RKO (cell line): ENCODE measurements at regions not wholly inside any gene's neighbourhood (a gene's known extent, or its start where the extent isn't known, plus 50 kb on each side); places are given as distances from the start of the nearest gene placed in this dataset.
"Not testable (repeated sequence)": the region's sequence is repeated elsewhere in the genome, so short reads cannot be mapped to it uniquely, and the experiment has no call there.

Experiments
- DNase-seq: peaks from one replicate; pipeline ENCODE4 v3.0.0-alpha.2; 2016; ENCODE audit warnings: low spot score

GRCh38 chr9:135409286-135410200, 70.0 kb upstream of the PPP1R26 start:
- DNase-seq: no peak

DNA sequence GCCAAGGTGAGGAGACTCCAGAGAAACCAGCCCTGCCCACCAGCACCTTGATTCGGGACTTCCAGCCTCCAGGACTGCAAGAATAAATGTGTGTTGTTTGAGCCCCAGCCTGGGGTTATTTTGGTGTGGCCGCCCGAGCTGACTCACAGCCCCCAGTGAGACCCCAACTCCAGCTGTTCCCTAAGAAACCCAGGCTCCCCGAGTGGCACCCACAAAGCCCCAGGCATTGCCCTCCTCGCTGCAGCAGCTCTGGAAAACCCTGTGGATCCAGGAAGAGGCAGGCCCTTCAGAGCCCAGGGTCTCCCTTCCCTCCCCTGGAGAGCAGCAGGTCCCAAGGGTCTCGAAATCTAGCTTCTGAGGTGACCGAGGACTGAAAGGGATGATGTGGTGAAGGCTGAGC, 69.2 kb upstream of the PPP1R26 start:
- no peak for DNase-seq

DNA sequence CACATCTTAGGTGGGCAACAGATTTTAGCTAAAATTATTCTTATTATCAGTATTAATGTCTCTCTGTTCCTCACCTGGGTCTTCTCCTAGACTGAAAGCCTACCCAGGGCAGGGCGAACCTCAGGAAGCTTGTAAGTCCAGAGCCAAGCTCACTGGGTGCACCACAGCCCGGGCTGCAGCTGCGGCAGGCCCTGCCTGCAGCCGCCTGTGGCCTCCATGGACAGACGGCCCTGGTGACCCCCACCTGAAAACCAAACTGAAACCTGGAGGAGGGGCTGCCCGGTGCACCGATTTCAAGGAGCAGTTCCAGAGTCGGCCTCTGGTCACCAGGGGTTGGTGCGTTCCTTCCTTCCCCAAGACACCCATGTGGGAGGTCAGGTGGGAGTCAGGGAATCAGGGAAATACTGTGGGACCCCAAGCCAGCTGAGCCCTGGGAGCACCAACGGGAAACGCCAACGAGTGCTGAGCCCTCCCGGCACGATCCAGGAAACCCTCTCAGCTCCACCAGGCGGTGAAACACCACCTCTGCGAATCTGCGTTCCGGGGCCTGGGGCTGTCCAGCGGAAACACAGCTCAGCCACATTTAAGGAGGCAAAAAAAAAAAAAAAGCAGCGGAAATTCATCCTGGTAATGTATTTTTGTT, 68.6 kb upstream of the PPP1R26 start:
- DNase-seq: no peak

DNA sequence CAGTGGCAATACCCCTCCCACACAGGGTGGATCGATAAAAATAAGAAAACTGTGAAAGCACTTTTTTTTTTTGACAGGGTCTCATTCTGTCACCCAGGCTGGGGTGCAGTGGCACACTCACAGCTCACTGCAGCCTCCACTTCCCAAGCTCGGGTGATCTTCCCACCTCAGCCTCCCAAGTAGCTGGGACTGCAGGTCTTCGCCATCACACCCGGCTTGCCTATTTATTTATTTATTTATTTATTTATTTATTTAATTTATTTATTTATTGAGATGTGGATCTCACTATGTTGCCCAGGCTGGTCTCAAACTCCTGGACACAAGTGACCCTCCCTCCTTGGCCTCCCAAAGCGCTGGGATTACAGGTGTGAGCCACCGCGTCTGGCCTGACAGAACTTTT, 68.0 kb upstream of the PPP1R26 start:
- DNase-seq: not testable (repeated sequence)

DNA sequence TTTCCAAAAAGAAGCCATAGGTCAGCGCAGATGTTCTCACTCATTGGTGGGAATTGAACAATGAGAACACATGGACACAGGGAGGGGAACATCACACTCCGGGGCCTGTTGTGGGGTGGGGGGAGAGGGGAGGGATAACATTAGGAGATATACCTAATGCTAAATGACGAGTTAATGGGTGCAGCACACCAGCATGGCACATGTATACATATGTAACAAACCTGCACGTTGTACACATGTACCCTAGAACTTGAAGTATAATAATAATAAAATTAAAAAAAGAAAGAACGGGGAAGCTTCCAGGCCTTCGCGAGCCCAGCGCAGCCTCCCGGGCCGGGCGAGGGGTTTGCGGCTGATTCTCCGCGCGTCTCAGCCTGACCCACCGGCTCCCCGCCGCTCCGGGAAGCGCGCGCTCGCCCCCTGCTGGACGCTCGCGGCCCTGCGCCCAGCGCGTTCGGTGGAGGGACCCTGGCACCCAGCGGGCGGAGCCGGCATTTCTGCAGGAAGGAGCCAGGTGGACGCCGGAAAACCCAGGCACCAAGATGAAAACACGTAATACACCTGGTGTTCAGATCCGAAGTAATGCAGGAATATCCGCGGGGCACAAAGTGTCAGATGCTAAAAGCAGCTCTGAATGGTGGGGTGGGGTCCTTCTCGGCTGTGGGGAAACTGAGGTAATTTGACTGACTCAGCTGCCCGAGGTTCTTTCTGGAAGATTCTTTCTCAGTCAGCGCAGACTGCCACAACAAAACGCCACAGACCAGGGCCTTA, 67.1 kb upstream of the PPP1R26 start:
- DNase-seq: peak; percentile 76

- no peak for DNase-seq
These were observed 66.6 kb upstream of the PPP1R26 start for GRCh38 chr9:135413086-135413375.

DNA sequence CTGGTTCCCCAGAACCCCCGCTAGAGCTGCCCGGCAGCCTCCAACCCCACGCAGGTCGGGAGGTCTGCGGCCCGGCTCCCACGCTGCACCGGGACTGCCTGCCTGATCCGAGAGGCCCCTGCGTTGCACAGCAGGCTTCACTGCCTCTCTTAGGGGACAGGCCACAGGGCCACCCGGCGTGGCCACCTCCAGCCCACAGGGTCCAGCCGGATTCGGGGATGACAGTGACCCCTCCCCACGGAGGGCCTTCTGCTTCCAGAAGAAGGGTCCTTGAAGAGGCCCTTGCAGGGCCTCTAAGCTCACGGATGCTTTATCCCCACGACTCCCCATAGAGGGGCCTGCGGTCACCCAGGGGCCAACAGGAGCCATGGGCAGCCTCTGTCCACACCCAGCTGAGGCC, 66.1 kb upstream of the PPP1R26 start:
- DNase-seq: no peak

GRCh38 chr9:135414293-135414692, 65.3 kb upstream of the PPP1R26 start:
- DNase-seq: no peak

DNA sequence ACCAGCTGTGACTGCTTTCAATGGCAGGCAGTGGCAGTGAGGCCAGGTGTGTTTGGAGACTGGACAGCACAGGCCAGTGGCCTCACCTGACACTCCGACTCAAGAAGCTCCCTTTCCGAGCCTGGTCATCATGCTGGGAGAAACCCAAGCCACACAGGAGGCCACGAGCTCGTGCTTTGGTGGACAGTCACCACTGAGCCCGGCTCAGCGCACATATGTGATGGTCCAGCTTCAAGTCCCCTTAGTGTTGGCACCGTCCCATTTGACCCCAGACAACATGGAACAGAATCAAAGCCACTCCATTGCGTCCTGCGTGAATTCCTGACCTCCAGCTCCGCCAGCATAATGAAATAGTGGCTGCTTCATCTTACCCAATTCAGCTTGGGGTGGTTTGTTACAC, 64.0 kb upstream of the PPP1R26 start:
- no peak for DNase-seq

DNA sequence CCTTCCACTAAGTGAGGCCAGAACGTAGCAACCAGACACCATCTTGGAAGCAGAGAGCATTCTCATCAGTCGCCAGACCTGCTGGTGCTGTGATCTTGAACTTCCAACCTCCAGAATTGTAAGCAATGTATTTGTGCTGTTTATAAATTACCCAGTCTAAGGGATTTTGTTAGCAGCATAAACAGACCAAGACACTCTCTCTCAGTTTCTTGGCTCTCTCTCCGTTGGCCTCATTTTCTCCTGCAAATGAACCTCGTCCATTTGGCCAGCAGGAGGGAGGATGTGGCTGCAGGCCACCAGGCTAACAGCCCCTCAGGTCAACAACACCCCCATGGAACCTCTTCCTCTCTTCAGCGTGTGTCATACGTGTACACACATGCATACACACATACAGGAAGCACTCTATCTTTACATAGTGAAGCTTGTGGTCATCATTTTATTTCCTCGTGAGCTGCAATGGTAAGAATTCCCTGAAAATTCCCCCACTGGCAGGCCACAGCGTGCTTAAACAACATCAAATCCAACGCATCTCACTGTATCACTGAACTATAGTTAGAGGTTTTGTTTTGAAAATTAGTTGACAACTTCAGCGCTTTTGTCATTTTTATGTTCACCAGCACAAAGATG, 62.8 kb upstream of the PPP1R26 start:
- no peak for DNase-seq

DNA sequence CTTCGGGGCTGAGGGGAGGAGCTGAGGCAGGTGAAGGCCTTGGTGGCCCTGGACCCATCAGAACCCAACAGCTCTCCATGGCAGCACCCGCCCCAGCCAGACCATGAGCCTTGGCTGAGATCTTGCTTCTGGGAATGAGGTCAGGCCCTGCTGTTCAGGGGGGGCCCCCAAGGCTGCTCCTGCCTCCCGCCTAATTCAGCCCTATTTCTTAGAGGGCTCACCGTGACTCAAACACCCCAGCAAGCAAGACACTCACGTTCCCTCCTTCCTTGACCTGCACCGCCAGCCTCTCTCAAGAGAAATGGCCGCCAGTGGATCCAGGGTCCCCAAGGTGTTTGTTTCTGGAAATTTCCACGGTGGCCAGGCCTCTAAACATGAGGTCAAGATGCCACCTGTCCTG, 61.4 kb upstream of the PPP1R26 start:
- no peak for DNase-seq

DNA sequence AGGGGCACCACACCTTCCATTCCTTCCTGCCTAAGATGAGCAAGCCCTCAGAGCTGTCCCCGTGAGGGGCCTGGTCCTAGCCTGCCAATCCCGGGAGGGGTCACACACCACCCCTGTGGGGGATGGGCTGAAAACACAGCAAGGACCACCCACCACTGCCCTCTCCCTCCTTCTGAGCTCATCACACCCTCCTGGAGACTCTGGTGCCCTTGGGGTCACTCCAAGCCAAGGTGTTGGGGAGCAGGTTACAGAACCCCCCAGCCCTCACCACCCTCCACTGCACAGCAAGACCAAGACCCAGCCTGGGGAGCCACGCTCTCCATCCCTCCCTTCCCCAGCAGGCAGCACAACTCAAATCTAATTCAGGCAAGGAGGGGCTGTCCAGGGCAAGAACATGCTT, 60.5 kb upstream of the PPP1R26 start:
- no peak for DNase-seq

DNA sequence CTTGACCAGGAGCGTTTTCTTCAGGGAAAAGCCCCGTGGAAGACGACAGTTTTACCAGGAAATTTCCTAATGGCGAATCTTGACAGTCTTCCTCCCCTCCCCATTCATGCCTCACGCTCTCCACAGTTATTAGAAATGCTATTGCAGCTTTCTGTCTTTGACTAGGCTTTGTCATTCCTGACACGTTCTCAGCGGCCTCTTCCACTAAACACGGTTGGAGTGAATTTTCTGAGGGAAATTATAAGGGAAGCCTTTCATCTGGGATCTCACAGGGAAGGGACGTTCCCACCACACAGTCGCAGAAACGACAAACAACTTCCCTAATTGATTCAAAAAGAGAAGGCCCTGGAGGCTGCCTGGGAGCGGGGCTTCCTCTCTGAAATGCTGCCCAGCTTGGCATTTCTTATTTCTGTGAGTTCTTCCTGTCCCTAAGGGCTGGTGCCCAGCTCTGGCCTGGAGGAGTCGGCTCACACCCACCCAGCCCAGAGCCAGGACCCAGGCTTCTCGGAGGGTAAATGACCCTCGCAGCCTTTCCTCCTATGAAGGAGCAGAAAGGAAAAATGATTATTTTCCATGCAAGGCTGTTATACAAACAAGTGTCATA, 57.1 kb upstream of the PPP1R26 start:
- DNase-seq: no peak

GRCh38 chr9:135423725-135424124, 55.9 kb upstream of the PPP1R26 start:
- DNase-seq: no peak
